PC-3 (cell line): ENCODE measurements at regions not wholly inside any gene's neighbourhood (a gene's known extent, or its start where the extent isn't known, plus 50 kb on each side); places are given as distances from the start of the nearest gene placed in this dataset.

ENCODE experiments used
- EZH2 ChIP-seq: fragments of 300-600 bp; sonication (generic); IDR thresholded peaks from one replicate; pipeline ENCODE4 v1.6.1; 2017; ENCODE audit warnings: antibody characterized with exemption, mild to moderate bottlenecking, low read length; ENCODE audit not compliant: unreplicated experiment
- TF ChIP-seq, protein P1 (sequence below): fragments of 300-600 bp; sonication (generic); conservative IDR thresholded peaks from 2 replicates; pipeline ENCODE4 v1.5.1; 2017; ENCODE audit warnings: antibody characterized with exemption, low read depth, mild to moderate bottlenecking, low read length

- TF ChIP-seq, protein P1, sequence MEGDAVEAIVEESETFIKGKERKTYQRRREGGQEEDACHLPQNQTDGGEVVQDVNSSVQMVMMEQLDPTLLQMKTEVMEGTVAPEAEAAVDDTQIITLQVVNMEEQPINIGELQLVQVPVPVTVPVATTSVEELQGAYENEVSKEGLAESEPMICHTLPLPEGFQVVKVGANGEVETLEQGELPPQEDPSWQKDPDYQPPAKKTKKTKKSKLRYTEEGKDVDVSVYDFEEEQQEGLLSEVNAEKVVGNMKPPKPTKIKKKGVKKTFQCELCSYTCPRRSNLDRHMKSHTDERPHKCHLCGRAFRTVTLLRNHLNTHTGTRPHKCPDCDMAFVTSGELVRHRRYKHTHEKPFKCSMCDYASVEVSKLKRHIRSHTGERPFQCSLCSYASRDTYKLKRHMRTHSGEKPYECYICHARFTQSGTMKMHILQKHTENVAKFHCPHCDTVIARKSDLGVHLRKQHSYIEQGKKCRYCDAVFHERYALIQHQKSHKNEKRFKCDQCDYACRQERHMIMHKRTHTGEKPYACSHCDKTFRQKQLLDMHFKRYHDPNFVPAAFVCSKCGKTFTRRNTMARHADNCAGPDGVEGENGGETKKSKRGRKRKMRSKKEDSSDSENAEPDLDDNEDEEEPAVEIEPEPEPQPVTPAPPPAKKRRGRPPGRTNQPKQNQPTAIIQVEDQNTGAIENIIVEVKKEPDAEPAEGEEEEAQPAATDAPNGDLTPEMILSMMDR, result no peak
- TF ChIP-seq EZH2, result no peak
Observed at GRCh38 chr4:81343536-81343935, 128.2 kb downstream of the RASGEF1B start.
